ENCODE measurements at regions not wholly inside any gene's neighbourhood (a gene's known extent, or its start where the extent isn't known, plus 50 kb on each side); places are given as distances from the start of the nearest gene placed in this dataset.

DNA sequence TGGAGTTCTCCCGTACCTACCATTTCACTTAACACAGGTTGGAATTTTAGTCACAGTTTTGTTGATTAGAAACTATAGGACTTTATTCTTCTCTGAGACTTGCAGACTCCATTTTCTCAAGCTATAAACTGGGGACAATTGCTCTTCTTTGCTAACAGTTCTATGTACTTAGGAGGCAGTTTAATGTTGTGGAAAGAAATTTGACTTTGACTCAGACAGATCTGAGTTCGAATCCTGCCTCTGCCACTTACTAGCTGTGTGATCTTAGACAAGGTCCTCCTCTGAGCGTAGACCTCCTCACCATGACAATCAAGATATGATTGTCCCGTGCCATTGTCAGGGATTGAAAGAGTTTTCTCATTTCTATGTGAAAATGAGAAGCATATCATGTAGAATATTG is 196.4 kb upstream of the HES1 start:
- TF ChIP-seq EZH2 (IDR thresholded peaks at IDR 0.05; ENCODE audit: low read depth, unreplicated experiment) (no peak), JUNB (IDR thresholded peaks at IDR 0.05; ENCODE audit: unreplicated experiment) (no peak), CREB1 (CRISPR knock-in tag; IDR thresholded peaks at IDR 0.05; ENCODE audit: low read depth) (no peak), ZNF331 (CRISPR knock-in tag; IDR thresholded peaks at IDR 0.05; ENCODE audit: low read depth) (no peak), NANOG (IDR thresholded peaks at IDR 0.05; ENCODE audit: borderline replicate concordance) (no peak), ZNF114 (CRISPR knock-in tag; IDR thresholded peaks at IDR 0.05) (no peak), POLR2AphosphoS5 (IDR thresholded peaks at IDR 0.05; ENCODE audit: low read depth) (no peak), STAT1 (IDR thresholded peaks at IDR 0.05; ENCODE audit: unreplicated experiment) (no peak), EZH2phosphoT487 (IDR thresholded peaks at IDR 0.05; ENCODE audit: unreplicated experiment) (no peak)
- TF ChIP-seq, protein P1, sequence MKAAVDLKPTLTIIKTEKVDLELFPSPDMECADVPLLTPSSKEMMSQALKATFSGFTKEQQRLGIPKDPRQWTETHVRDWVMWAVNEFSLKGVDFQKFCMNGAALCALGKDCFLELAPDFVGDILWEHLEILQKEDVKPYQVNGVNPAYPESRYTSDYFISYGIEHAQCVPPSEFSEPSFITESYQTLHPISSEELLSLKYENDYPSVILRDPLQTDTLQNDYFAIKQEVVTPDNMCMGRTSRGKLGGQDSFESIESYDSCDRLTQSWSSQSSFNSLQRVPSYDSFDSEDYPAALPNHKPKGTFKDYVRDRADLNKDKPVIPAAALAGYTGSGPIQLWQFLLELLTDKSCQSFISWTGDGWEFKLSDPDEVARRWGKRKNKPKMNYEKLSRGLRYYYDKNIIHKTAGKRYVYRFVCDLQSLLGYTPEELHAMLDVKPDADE (IDR thresholded peaks at IDR 0.05), result no peak
- TF ChIP-seq, protein P2, sequence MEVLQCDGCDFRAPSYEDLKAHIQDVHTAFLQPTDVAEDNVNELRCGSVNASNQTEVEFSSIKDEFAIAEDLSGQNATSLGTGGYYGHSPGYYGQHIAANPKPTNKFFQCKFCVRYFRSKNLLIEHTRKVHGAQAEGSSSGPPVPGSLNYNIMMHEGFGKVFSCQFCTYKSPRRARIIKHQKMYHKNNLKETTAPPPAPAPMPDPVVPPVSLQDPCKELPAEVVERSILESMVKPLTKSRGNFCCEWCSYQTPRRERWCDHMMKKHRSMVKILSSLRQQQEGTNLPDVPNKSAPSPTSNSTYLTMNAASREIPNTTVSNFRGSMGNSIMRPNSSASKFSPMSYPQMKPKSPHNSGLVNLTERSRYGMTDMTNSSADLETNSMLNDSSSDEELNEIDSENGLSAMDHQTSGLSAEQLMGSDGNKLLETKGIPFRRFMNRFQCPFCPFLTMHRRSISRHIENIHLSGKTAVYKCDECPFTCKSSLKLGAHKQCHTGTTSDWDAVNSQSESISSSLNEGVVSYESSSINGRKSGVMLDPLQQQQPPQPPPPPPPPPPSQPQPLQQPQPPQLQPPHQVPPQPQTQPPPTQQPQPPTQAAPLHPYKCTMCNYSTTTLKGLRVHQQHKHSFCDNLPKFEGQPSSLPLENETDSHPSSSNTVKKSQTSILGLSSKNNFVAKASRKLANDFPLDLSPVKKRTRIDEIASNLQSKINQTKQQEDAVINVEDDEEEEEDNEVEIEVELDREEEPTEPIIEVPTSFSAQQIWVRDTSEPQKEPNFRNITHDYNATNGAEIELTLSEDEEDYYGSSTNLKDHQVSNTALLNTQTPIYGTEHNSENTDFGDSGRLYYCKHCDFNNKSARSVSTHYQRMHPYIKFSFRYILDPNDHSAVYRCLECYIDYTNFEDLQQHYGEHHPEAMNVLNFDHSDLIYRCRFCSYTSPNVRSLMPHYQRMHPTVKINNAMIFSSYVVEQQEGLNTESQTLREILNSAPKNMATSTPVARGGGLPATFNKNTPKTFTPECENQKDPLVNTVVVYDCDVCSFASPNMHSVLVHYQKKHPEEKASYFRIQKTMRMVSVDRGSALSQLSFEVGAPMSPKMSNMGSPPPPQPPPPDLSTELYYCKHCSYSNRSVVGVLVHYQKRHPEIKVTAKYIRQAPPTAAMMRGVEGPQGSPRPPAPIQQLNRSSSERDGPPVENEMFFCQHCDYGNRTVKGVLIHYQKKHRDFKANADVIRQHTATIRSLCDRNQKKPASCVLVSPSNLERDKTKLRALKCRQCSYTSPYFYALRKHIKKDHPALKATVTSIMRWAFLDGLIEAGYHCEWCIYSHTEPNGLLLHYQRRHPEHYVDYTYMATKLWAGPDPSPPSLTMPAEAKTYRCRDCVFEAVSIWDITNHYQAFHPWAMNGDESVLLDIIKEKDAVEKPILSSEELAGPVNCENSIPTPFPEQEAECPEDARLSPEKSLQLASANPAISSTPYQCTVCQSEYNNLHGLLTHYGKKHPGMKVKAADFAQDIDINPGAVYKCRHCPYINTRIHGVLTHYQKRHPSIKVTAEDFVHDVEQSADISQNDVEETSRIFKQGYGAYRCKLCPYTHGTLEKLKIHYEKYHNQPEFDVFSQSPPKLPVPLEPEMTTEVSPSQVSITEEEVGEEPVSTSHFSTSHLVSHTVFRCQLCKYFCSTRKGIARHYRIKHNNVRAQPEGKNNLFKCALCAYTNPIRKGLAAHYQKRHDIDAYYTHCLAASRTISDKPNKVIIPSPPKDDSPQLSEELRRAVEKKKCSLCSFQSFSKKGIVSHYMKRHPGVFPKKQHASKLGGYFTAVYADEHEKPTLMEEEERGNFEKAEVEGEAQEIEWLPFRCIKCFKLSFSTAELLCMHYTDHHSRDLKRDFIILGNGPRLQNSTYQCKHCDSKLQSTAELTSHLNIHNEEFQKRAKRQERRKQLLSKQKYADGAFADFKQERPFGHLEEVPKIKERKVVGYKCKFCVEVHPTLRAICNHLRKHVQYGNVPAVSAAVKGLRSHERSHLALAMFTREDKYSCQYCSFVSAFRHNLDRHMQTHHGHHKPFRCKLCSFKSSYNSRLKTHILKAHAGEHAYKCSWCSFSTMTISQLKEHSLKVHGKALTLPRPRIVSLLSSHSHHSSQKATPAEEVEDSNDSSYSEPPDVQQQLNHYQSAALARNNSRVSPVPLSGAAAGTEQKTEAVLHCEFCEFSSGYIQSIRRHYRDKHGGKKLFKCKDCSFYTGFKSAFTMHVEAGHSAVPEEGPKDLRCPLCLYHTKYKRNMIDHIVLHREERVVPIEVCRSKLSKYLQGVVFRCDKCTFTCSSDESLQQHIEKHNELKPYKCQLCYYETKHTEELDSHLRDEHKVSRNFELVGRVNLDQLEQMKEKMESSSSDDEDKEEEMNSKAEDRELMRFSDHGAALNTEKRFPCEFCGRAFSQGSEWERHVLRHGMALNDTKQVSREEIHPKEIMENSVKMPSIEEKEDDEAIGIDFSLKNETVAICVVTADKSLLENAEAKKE (CRISPR knock-in tag; IDR thresholded peaks at IDR 0.05), result no peak
- TF ChIP-seq, protein P3, sequence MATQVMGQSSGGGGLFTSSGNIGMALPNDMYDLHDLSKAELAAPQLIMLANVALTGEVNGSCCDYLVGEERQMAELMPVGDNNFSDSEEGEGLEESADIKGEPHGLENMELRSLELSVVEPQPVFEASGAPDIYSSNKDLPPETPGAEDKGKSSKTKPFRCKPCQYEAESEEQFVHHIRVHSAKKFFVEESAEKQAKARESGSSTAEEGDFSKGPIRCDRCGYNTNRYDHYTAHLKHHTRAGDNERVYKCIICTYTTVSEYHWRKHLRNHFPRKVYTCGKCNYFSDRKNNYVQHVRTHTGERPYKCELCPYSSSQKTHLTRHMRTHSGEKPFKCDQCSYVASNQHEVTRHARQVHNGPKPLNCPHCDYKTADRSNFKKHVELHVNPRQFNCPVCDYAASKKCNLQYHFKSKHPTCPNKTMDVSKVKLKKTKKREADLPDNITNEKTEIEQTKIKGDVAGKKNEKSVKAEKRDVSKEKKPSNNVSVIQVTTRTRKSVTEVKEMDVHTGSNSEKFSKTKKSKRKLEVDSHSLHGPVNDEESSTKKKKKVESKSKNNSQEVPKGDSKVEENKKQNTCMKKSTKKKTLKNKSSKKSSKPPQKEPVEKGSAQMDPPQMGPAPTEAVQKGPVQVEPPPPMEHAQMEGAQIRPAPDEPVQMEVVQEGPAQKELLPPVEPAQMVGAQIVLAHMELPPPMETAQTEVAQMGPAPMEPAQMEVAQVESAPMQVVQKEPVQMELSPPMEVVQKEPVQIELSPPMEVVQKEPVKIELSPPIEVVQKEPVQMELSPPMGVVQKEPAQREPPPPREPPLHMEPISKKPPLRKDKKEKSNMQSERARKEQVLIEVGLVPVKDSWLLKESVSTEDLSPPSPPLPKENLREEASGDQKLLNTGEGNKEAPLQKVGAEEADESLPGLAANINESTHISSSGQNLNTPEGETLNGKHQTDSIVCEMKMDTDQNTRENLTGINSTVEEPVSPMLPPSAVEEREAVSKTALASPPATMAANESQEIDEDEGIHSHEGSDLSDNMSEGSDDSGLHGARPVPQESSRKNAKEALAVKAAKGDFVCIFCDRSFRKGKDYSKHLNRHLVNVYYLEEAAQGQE (IDR thresholded peaks at IDR 0.05; ENCODE audit: unreplicated experiment), result no peak
- TF ChIP-seq, protein P4, sequence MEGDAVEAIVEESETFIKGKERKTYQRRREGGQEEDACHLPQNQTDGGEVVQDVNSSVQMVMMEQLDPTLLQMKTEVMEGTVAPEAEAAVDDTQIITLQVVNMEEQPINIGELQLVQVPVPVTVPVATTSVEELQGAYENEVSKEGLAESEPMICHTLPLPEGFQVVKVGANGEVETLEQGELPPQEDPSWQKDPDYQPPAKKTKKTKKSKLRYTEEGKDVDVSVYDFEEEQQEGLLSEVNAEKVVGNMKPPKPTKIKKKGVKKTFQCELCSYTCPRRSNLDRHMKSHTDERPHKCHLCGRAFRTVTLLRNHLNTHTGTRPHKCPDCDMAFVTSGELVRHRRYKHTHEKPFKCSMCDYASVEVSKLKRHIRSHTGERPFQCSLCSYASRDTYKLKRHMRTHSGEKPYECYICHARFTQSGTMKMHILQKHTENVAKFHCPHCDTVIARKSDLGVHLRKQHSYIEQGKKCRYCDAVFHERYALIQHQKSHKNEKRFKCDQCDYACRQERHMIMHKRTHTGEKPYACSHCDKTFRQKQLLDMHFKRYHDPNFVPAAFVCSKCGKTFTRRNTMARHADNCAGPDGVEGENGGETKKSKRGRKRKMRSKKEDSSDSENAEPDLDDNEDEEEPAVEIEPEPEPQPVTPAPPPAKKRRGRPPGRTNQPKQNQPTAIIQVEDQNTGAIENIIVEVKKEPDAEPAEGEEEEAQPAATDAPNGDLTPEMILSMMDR (conservative IDR thresholded peaks at IDR 0.05; ENCODE audit: low read depth in 2 of 2), result no peak
- Mint-ChIP-seq H3K27ac (no peak overlapping the region), H3K9me3 (no peaks in the 10 kb centered on the region), H3K27me3 (ENCODE audit: insufficient read depth, low read depth, poor library complexity) (peaks cover 5% of the 10 kb centered on the region), H3K36me3 (ENCODE audit: low read depth) (no peaks in the 10 kb centered on the region; the same call in 2 of the 3 replicates), H3K4me1 (peaks cover 36% of the 10 kb centered on the region), H3K4me3 (no peak overlapping the region)
- Histone ChIP-seq H3F3A (replicated peaks; ENCODE audit: low read depth) (peaks cover 12% of the 10 kb centered on the region; the same call in 1 of the 2 replicates), H3K27ac (ENCODE audit: low read depth) (no peak overlapping the region), H4K20me1 (replicated peaks; ENCODE audit: insufficient read depth) (no peaks in the 10 kb centered on the region), H3K36me3 (ENCODE audit: insufficient read depth) (no peaks in the 10 kb centered on the region), H3K79me2 (replicated peaks; ENCODE audit: insufficient read depth) (no peaks in the 10 kb centered on the region), H3K27me3 (ENCODE audit: insufficient read depth) (peaks cover 3% of the 10 kb centered on the region; the same call in 1 of the 2 replicates), H2AFZ (no peak overlapping the region), H3K4me1 (ENCODE audit: insufficient read depth) (peaks cover 46% of the 10 kb centered on the region), H3K4me2 (no peak overlapping the region), H3K4me3 (no peak overlapping the region), H3K9me2 (ENCODE audit: insufficient read depth) (peaks cover 9% of the 10 kb centered on the region; the same call in 1 of the 2 replicates)
- no peak for DNase-seq (ENCODE audit: low spot score)
- no peak for ATAC-seq
